CD14-positive monocyte (primary cell): ENCODE measurements at regions not wholly inside any gene's neighbourhood (a gene's known extent, or its start where the extent isn't known, plus 50 kb on each side); places are given as distances from the start of the nearest gene placed in this dataset.

Experiments used
- DNase-seq, 3 donors: peaks; one replicate each; pipeline ENCODE4 v3.0.0-alpha.2; 2011 to 2022
- H2AFZ ChIP-seq: 2 replicates; pipeline ENCODE4 v1.6.0; 2012; ENCODE audit warnings: mild to moderate bottlenecking, low read depth, low read length, inconsistent platforms; ENCODE audit not compliant: insufficient read depth, poor library complexity, severe bottlenecking
- H3K27ac ChIP-seq, 2 donors: 1 replicate in 1 of 2; 2 replicates in 1 of 2; pipeline ENCODE4 v1.5.1; 2012 to 2013; ENCODE audit warnings: low read length in 2 of 2, control low read depth in 1 of 2, inconsistent platforms in 1 of 2, low read depth in 1 of 2, mild to moderate bottlenecking in 1 of 2
- H3K27me3 ChIP-seq, 2 donors: one replicate each; pipeline versions ENCODE4 v1.6.0 to v1.6.1; 2011 to 2013; ENCODE audit warnings: low read length in 2 of 2; ENCODE audit not compliant: control insufficient read depth in 2 of 2, insufficient read depth in 2 of 2
- H3K36me3 ChIP-seq, 2 donors: replicated peaks in 1 of 2; 1 replicate in 1 of 2; 2 replicates in 1 of 2; pipeline versions ENCODE4 v1.5.1 to v1.6.1; 2012 to 2013; ENCODE audit warnings: low read length in 2 of 2, control low read depth in 1 of 2, inconsistent platforms in 1 of 2, mild to moderate bottlenecking in 1 of 2; ENCODE audit not compliant: insufficient read depth in 2 of 2, control insufficient read depth in 1 of 2
- H3K4me1 ChIP-seq, 2 donors: 1 replicate in 1 of 2; 2 replicates in 1 of 2; pipeline versions ENCODE4 v1.5.1 to v1.6.1; 2012 to 2013; ENCODE audit warnings: low read length in 2 of 2, control low read depth in 1 of 2, inconsistent platforms in 1 of 2, mild to moderate bottlenecking in 1 of 2, moderate library complexity in 1 of 2; ENCODE audit not compliant: insufficient read depth in 2 of 2, control insufficient read depth in 1 of 2
- H3K4me2 ChIP-seq: replicated peaks from 2 replicates; pipeline ENCODE3; 2012; ENCODE audit warnings: low read length, moderate library complexity, mild to moderate bottlenecking; ENCODE audit not compliant: poor library complexity, severe bottlenecking; ENCODE audit errors: extremely low read depth
- H3K4me3 ChIP-seq, 3 experiments: fragments of 200-600 bp in 1 of 3; sonication (generic) in 1 of 3; replicated peaks in 1 of 3; 1 replicate in 2 of 3; 2 replicates in 1 of 3; pipeline ENCODE4 v1.5.1; 2011 to 2013; ENCODE audit warnings: low read length in 3 of 3, mild to moderate bottlenecking in 3 of 3, control low read depth in 2 of 3, low read depth in 2 of 3, inconsistent platforms in 1 of 3, moderate library complexity in 1 of 3
- H3K79me2 ChIP-seq: 2 replicates; pipeline ENCODE4 v1.6.0; 2012; ENCODE audit warnings: mild to moderate bottlenecking, control low read depth, inconsistent platforms, low read length, moderate library complexity; ENCODE audit not compliant: insufficient read depth
- H3K9ac ChIP-seq: 2 replicates; pipeline ENCODE4 v1.6.0; 2017; ENCODE audit warnings: low read length, mild to moderate bottlenecking; ENCODE audit not compliant: insufficient read depth, poor library complexity, severe bottlenecking
- H3K9me3 ChIP-seq, 2 donors: replicated peaks in 1 of 2; 1 replicate in 1 of 2; 2 replicates in 1 of 2; pipeline versions ENCODE4 v1.5.1 to v1.6.1; 2012 to 2013; ENCODE audit warnings: low read length in 2 of 2, control low read depth in 1 of 2; ENCODE audit not compliant: control insufficient read depth in 1 of 2, insufficient read depth in 1 of 2
- H4K20me1 ChIP-seq: 2 replicates; pipeline ENCODE4 v1.6.0; 2012; ENCODE audit warnings: mild to moderate bottlenecking, low read length, control low read depth, moderate library complexity; ENCODE audit not compliant: insufficient read depth
- H3K27ac Mint-ChIP-seq, 7 donors: one replicate each; pipeline ENCODE4 v1.8.0; 2020; ENCODE audit warnings: mild to moderate bottlenecking in 7 of 7, mixed read lengths in 7 of 7, moderate library complexity in 6 of 7, inconsistent platforms in 2 of 7
- H3K27me3 Mint-ChIP-seq, 3 donors: one replicate each; pipeline ENCODE4 v1.8.0; 2021 to 2022; ENCODE audit warnings: low read depth in 3 of 3, mild to moderate bottlenecking in 3 of 3, mixed read lengths in 3 of 3, moderate library complexity in 3 of 3, inconsistent platforms in 1 of 3
- H3K36me3 Mint-ChIP-seq, 2 donors: one replicate each; pipeline ENCODE4 v1.8.0; 2020; ENCODE audit warnings: mixed read lengths in 2 of 2, inconsistent platforms in 1 of 2, mild to moderate bottlenecking in 1 of 2
- H3K4me1 Mint-ChIP-seq: one replicate; pipeline ENCODE4 v1.8.0; 2020; ENCODE audit warnings: mild to moderate bottlenecking, mixed read lengths
- H3K4me3 Mint-ChIP-seq, 2 donors: one replicate each; pipeline ENCODE4 v1.8.0; 2020; ENCODE audit warnings: mild to moderate bottlenecking in 2 of 2, mixed read lengths in 2 of 2, moderate library complexity in 1 of 2
- H3K9me3 Mint-ChIP-seq, 7 donors: one replicate each; pipeline ENCODE4 v1.8.0; 2020 to 2022; ENCODE audit warnings: mixed read lengths in 7 of 7, mild to moderate bottlenecking in 6 of 7, moderate library complexity in 6 of 7, inconsistent platforms in 2 of 7
- CTCF ChIP-seq: fragments of 200-600 bp; IDR thresholded peaks from one replicate; pipeline ENCODE4 v1.8.0; 2022; ENCODE audit warnings: antibody characterized with exemption, mild to moderate bottlenecking
- WGBS: methylation state at CpG from one replicate; pipeline ENCODE4 v1.1.5; 2013; ENCODE audit warnings: missing lambda C conversion rate; ENCODE audit not compliant: insufficient coverage; 5-methylcytosine and 5-hydroxymethylcytosine counted together
- intact Hi-C, 2 donors: fragments of 100-400 bp; cut with micrococcal nuclease; formaldehyde crosslinking; loops; one replicate each; pipeline versions ENCODE4 v1.15.0 to v1.15.1; 2023

- no peak overlapping the region for H3K4me3 Mint-ChIP-seq
- H3K27ac Mint-ChIP-seq = no peak overlapping the region
- no peak overlapping the region for H3K27ac ChIP-seq
- intact Hi-C loops = no loop called here
- no peak for DNase-seq
- H3K27me3 ChIP-seq = no peaks in the 10 kb centered on the region
- H3K9ac ChIP-seq = no peak overlapping the region
- no peaks in the 10 kb centered on the region for H4K20me1 ChIP-seq
- no peaks in the 10 kb centered on the region for H3K36me3 ChIP-seq
- no peaks in the 10 kb centered on the region for H3K79me2 ChIP-seq
- no peaks in the 10 kb centered on the region for H3K4me1 ChIP-seq
- peaks cover 36 to 43% of the 10 kb centered on the region in 2 donors for H3K9me3 ChIP-seq
- no peak overlapping the region for H3K4me3 ChIP-seq
- H3K36me3 Mint-ChIP-seq = no peaks in the 10 kb centered on the region
- H3K4me2 ChIP-seq = no peak overlapping the region
- no peaks in the 10 kb centered on the region for H3K4me1 Mint-ChIP-seq
- no peak overlapping the region for H2AFZ ChIP-seq
- TF ChIP-seq CTCF = no peak
- H3K27me3 Mint-ChIP-seq = peaks cover 0 to 3% (median 2%) of the 10 kb centered on the region in 3 donors
- H3K9me3 Mint-ChIP-seq = peaks cover 6 to 58% (median 20%) of the 10 kb centered on the region in 7 donors
- no CpG with 5 or more reads among the region's 1 CpG for WGBS
Measured at GRCh38 chr7:68235937-68236336, 1239.3 kb downstream of the TYW1 start.

- H3K9me3 ChIP-seq = peaks cover 41 to 45% of the 10 kb centered on the region in 2 donors
- WGBS = 65% methylated on average over 3 of the region's 4 CpGs
- no peak overlapping the region for H3K4me3 ChIP-seq
- H2AFZ ChIP-seq = no peak overlapping the region
- no peak overlapping the region for H3K27ac ChIP-seq
- intact Hi-C loops = no loop called here
- no peak overlapping the region for H3K4me2 ChIP-seq
- TF ChIP-seq CTCF = no peak
- no peaks in the 10 kb centered on the region for H3K4me1 ChIP-seq
- H3K9ac ChIP-seq = no peak overlapping the region
- Mint-ChIP-seq H3K9me3 (peaks cover 11 to 54% (median 24%) of the 10 kb centered on the region in 7 donors), H3K4me3 (no peak overlapping the region), H3K27ac (no peak overlapping the region), H3K27me3 (peaks cover 0 to 3% (median 2%) of the 10 kb centered on the region in 3 donors), H3K36me3 (no peaks in the 10 kb centered on the region), H3K4me1 (no peaks in the 10 kb centered on the region)
- H4K20me1 ChIP-seq = no peaks in the 10 kb centered on the region
- no peaks in the 10 kb centered on the region for H3K79me2 ChIP-seq
- no peak for DNase-seq
- no peaks in the 10 kb centered on the region for H3K36me3 ChIP-seq
- no peaks in the 10 kb centered on the region for H3K27me3 ChIP-seq
Measured at GRCh38 chr7:68238204-68238805, 1241.7 kb downstream of the TYW1 start.
